Activated CD4-positive, alpha-beta T cell treated with anti-CD3 and anti-CD28 coated beads, Interleukin-2, amount 50 U/mL, for 16 hours (primary cell): ENCODE measurements at regions not wholly inside any gene's neighbourhood (a gene's known extent, or its start where the extent isn't known, plus 50 kb on each side); places are given as distances from the start of the nearest gene placed in this dataset.

Experiments
- DNase-seq: peaks from one replicate; pipeline ENCODE4 v3.0.0-alpha.2; 2020

DNA sequence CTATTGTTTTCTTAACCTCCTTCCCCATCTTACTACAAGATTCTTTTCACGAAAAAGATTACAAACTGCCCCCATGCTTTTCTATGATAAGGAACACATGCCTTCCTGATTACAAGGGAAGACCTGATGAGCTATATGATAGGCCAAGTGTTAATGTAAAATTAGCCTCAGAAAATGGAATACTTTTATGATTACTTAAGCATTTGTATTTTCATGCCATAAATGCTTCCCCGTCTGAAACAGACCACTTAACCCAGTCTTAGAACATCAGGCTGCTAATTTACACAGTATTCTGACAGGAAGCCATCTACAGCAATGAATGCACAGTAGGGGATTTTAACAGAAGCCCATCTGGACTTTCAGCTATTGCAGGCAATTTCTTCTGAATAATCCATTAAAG, 274.9 kb downstream of the HAO1 start:
- no peak for DNase-seq

GRCh38 chr20:7667194-7667593, 273.1 kb downstream of the HAO1 start:
- no peak for DNase-seq

- DNase-seq, result no peak
Measured at GRCh38 chr20:7672571-7672970, 267.7 kb downstream of the HAO1 start.

DNA sequence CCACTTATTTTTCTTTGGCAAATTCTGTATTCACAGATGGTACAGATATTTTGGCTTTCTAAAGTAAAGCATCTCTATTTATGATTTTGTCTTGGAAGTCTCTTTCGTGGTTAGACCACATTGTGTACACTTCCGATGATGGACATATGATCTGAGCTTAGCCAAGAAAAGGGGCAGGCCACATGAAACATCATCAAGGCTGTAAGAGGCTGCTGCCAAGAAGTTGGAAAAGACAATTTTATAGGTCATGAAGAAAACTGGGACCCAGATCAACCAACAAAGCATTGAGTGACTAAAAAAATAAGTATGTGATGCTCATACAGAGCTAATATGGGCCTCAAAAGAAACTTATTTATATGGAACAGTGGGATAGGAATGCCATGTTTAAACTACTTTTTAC, 266.4 kb downstream of the HAO1 start:
- DNase-seq, result no peak

GRCh38 chr20:7682916-7683315, 257.3 kb downstream of the HAO1 start:
- DNase-seq, result no peak

DNA sequence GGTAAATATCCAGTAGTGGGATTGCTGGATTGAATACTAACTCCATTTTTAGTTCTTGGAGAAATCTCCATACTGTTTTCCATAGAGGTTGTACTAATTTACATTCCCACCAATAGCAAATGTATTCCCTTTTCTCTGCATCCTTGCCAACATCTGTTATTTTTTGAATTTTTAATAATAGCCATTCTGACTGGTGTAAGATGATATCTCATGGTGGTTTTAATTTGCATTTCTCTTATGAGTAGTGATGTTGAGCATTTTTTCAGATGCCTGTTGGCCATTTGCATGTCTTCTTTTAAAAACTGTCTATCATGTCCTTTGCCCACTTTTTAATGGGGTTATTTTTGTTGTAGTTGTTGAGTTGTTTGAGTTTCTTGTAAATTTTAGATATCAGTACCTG, 253.2 kb downstream of the HAO1 start:
- no peak for DNase-seq

DNA sequence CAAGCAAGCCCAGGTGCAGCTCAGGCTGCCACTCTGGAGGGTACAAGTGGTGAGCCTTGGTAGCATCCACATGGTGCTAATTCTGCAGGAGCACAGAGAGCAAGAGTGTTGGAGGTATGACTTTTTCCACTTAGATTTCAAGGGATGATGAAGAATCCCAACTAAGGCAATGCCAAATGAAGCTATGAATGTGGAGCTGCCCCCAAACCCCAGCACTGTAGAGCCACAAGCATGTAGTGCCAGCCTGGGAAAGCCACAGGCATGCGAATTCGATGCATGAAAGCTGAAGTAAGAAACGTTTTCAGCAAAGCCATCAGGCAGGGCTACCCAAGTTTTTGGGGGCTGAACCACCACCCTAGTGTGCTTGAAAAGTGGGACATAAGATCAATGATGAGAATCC, 251.1 kb downstream of the HAO1 start:
- DNase-seq, result no peak

- no peak for DNase-seq
Measured at GRCh38 chr20:7691647-7692269, 248.5 kb downstream of the HAO1 start.

GRCh38 chr20:7692478-7692877, 247.8 kb downstream of the HAO1 start:
- DNase-seq, result no peak

- DNase-seq, result no peak
Measured at GRCh38 chr20:7693761-7694160, 246.5 kb downstream of the HAO1 start.

- no peak for DNase-seq
Measured at GRCh38 chr20:7695051-7695495, 245.2 kb downstream of the HAO1 start.

DNA sequence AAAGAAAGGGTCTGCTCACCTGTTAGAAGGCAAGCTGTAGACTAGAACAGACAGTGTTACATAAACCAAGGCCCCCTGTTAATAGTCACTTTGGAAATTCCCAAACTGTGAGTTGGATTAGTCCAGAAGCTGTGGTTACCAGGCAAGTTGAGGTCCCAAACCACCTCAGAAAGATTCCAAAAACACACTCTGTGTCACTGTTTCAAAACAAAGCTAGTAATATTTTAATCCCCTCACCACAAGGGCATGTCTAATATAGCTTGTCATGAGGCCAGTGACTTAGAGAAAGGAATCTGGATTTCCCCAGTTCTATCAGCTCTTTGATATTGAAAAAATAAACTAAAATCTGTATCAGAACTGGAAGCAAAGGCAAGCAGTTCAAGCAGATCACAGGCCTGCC, 244.6 kb downstream of the HAO1 start:
- no peak for DNase-seq

DNA sequence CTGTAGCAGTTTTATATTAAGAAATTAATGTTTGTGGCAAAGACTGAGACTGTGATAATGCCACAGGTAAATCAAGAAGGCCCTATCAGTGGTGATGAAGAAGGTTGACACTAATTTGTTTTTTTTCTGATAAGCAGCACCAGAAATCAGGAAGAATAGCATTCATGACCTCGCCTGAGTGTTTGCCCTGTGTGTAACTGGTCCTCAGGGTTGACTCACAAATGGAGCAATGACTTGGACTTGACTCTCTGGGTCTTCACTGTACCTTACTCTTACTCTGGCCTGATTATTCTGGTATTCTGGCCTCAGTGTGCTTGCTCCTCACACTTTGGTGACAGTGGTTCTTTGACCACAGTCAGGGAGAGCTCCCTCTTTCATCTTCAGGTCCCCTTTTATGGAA, 243.9 kb downstream of the HAO1 start:
- no peak for DNase-seq

GRCh38 chr20:7702141-7702540, 238.1 kb downstream of the HAO1 start:
- DNase-seq, result no peak

DNA sequence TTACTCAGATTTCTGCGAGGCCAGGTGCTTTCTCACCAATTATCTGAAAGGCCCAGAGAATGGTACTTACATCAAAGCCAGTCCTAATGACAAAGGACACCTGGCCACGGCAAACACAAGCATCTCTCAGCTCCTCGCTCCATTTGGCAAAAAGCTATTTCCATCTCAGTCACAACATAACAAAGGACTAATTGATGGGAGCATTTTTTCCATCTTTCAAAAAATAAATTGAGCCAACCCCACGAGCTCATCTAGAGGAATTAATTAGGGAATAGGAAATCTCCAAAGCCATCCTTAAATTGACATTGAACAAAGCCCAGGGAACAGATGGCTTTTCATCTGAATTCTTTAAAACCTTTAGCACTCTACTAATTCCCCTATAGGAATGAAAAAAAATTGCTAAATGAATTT, 236.7 kb downstream of the HAO1 start:
- DNase-seq, result no peak

- no peak for DNase-seq
Measured at GRCh38 chr20:7703996-7704395, 236.3 kb downstream of the HAO1 start.

DNA sequence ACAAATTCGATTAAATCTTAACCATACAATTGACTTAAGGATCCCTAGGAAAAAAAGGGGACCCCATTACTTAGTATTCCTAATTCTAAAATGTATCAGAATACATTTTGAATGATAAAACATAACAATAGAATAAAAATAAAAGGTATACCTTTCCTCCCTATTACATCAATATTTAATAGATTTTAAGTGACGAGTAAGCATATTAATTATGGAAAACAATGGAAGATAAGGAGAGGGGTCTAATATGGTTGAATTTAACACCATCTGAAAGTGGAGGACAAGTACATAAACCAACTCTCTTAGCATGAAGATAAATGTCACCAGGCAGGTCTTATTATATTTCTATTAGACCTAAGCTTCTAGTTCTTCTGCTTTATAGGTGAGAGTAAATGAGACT, 232.1 kb downstream of the HAO1 start:
- DNase-seq, result no peak

DNA sequence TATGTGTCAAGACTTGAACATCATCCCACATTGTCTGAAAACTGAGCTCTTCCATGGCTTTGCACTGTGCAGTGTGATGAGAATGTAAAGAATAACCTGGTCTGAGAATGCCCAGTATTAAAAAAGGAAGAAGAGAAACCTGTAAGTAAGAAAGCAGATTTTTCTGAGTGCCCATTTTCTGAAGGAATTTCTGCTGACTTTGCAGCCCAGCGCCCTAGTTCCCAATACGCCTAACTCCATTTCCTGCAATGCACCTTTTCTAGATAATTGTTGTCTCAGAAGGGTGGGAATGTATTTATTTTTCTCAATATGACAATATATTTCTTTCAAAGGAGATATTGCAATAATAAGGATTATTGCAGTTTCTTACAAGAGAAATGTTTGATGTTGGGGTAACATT, 231.5 kb downstream of the HAO1 start:
- DNase-seq, result no peak

GRCh38 chr20:7710440-7710839, 229.8 kb downstream of the HAO1 start:
- no peak for DNase-seq

GRCh38 chr20:7712661-7713060, 227.6 kb downstream of the HAO1 start:
- DNase-seq, result no peak

- DNase-seq, result no peak
Measured at GRCh38 chr20:7714549-7714948, 225.7 kb downstream of the HAO1 start.

DNA sequence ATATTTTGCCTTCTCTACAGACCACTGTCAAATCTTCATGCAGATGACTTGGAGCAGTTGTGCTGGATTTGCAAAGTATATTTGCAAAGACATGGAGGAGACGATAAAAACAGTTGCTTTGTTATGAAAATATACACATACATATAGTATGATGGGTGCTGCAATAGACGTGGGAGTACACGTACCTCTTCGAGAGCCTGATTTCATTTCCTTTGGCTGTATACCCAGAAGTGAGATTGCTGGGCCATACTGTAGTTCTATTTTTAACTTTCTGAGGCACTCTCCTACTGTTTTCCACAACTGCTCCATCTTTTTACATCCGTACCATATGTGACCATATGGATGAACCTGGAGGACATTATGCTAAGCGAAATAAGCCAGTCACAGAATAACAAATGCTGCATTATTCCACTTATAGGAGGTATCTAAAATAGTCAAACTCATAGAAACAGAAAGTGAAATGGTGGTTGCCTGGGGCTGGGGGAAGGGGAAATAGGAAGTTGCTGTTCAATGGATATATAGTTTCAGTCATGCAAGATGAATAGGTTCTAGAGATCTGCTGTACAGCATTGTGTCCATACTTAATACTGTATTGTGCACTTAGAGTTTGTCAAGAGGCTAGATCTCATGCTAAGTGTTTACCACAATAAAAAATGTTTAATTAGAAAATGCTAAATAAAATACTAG, 223.8 kb downstream of the HAO1 start:
- DNase-seq, result no peak

- no peak for DNase-seq
Measured at GRCh38 chr20:7722564-7722963, 217.7 kb downstream of the HAO1 start.

DNA sequence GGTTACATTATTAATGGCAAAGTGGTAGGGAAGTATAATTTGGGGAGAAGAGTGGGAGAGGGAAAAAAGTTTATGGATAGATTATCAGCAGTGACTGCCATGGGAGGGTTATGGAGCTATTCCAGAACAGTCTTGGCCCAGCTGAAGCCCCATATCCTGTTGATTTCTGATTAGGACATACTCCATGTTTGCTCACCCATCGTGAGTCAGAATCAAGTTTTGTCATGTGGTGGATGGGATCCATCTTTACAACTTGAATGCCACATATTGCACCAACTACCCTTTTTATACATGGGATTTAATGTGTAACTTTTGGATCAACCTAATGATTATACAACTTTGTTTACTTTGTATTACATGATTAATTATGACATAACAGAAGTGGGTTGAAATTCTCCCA, 217.0 kb downstream of the HAO1 start:
- no peak for DNase-seq

DNA sequence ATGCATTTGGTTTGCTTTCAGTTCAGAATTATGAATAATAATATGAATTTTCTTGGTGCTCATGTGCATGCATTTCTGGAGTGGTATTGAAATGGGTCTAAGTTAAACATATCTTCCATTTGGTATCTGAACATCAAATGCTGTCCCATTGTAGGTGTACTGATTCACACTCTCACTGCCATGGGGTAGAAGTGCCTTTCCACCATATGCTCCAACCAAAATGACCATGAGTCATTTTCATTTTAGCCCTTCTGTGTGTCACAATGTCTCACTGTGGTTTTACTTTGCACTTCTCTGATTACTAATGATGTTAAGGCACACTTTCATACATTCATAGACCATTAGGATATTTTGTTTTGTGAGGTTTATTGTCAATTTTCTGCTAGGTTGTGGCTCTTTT, 211.9 kb downstream of the HAO1 start:
- DNase-seq, result no peak
